ENCODE measurements at regions not wholly inside any gene's neighbourhood (a gene's known extent, or its start where the extent isn't known, plus 50 kb on each side); places are given as distances from the start of the nearest gene placed in this dataset.
A peak's percentile ranks its signal among the peaks of the same experiment; 100 is the strongest.

GRCh38 chr11:92667486-92668152 lies 301.8 kb upstream of the MTNR1B start:
- no peak for TF ChIP-seq CTCF (IDR thresholded peaks at IDR 0.05; ENCODE audit: control extremely low read depth in 1 of 3, insufficient read depth in 1 of 3, low read depth in 1 of 3, low read length in 3 of 3)
- TF ChIP-seq POLR2AphosphoS5 (IDR thresholded peaks at IDR 0.05; ENCODE audit: low read depth, low read length), result no peak
- TF ChIP-seq CREB1 (IDR thresholded peaks at IDR 0.05), result 0 out of 2 replicates have a peak, but pooled peaks have one; percentile 30
- no peak for TF ChIP-seq SP1 (IDR thresholded peaks at IDR 0.05; ENCODE audit: low read depth, low read length)
- TF ChIP-seq BRCA1 (IDR thresholded peaks at IDR 0.05; ENCODE audit: low read depth, low read length), result no peak
- no peak for TF ChIP-seq ZNF274 (IDR thresholded peaks at IDR 0.05; ENCODE audit: borderline replicate concordance, extremely low read depth, low read length)
- no peak for TF ChIP-seq POLR2A (IDR thresholded peaks at IDR 0.05; ENCODE audit: control extremely low read depth in 1 of 2, low read depth in 2 of 2, low read length in 2 of 2)
- no peak for TF ChIP-seq E2F6 (IDR thresholded peaks at IDR 0.05)
- no peak for TF ChIP-seq SRF (IDR thresholded peaks at IDR 0.05; ENCODE audit: low read depth, low read length)
- TF ChIP-seq TCF12 (IDR thresholded peaks at IDR 0.05; ENCODE audit: low read depth, low read length), result no peak
- TF ChIP-seq SUZ12 (IDR thresholded peaks at IDR 0.05; ENCODE audit: low read length), result no peak
- TF ChIP-seq RXRA (IDR thresholded peaks at IDR 0.05; ENCODE audit: insufficient read depth, low read depth, low read length), result no peak
- TF ChIP-seq TEAD4 (IDR thresholded peaks at IDR 0.05; ENCODE audit: low read depth, low read length), result peak; percentile 70; the same call in 1 of the 2 replicates
